ENCODE measurements at regions not wholly inside any gene's neighbourhood (a gene's known extent, or its start where the extent isn't known, plus 50 kb on each side); places are given as distances from the start of the nearest gene placed in this dataset.

DNA sequence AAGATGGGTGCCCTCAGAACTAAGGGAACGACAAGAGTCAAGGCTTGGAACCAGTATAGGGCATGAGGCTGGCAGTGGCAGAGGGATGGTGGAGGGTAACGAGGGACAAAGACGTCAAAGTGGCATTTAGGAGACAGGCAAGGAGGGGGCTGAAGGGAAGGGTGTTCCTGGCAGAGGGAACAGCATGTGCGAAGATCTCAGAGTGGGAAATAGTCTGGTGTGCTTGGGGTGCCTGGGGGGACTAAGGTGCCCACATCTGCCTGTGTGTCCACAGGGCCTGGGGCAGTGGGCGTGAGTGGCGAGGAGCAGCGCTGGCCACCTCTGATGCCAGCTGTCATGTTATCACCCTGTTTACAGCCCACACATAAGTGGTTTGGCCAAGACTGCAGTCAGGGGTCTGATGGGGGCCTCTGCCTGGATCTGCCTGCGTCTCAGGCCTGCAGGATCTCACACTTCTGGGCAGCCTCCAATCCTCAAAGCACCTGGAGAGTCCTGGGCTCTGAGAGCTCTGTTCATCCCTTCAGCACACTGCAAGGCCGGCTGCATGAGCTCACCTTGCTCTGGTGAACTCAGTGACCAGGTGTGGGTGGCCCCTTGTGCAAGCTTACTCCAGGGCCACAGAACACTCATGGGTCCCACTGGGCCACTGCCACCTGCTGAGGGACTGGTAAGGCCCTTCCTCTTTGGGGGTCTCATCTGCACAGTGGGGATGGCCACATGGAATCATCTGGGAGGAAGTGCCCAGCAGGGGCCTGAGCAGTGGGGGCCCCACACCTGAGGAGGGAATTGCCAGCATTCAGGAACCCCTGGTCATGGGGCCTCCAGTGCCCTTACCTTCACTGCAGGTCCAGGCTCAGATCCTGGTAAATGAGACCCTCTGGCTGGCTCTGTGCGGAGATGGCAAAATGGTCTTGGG lies 89.7 kb upstream of the SHISAL1 start:
- no peak for DNase-seq (ENCODE audit: low read depth)

DNA sequence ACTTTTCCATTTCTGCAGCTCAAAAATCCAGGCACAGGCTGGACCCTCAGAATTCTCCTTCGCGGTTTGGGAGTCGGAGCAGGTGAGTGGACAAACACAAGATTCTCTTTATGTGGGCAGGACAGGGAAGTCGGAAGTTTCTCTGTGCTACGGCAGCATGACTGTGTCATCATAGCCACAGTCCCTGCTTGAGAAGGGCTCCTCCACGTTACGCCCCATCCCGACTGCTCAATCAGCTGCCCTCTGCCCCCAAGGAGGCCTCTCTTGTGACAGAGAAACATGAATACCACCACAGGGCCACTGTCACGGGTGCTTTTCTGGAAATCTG lies 89.0 kb upstream of the SHISAL1 start:
- DNase-seq (ENCODE audit: low read depth): no peak

- DNase-seq (ENCODE audit: low read depth): no peak
These were observed 88.0 kb upstream of the SHISAL1 start for GRCh38 chr22:44400763-44401060.

DNA sequence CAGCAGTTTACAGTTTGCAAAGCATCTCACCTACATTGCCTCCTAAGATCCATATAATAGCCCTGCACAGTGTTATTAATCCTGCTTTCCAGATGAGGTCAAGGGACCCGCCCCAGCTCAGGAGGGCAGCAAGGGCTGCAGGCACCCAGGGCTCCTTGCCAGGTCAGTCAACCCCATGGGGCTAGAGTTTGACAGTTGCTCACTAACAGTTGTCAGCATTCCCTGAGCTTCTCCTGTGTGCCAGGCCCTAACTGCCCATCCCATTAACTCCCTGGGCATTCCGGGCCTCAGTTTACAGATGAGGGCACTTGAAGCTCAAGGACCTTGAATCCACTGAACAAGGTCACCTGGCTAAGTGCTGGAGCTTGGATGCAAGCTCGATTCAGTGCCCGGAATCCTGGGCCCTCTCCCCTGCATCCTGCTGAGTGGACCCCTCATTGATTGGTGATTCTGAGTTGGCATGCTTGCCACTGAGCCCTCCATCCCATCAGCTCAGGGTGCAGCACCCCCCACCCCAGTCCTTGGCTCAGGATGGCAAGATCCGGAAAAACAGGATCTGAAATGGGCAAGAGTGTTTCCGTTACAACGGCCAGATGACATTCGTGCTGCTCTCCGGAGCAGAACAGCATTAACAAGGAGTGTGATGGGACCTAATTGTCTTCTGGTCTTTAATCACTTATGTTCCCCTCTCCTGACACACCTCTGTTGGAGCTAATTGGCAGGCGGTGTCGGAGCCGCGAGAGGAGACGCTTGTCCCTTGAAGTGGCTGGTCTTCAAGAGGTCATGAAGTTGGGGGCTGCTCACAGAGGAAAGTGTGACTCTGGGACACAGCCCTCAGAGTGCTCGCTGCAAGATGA lies 87.4 kb upstream of the SHISAL1 start:
- no peak for DNase-seq (ENCODE audit: low read depth)

- no peak for DNase-seq (ENCODE audit: low read depth)
These were observed 86.4 kb upstream of the SHISAL1 start for GRCh38 chr22:44398856-44399837.

- DNase-seq (ENCODE audit: low read depth): no peak
These were observed 84.3 kb upstream of the SHISAL1 start for GRCh38 chr22:44396727-44397722.

- DNase-seq (ENCODE audit: low read depth): no peak
These were observed 83.4 kb upstream of the SHISAL1 start for GRCh38 chr22:44396021-44396726.

GRCh38 chr22:44395118-44396005 lies 82.6 kb upstream of the SHISAL1 start:
- no peak for DNase-seq (ENCODE audit: low read depth)

DNA sequence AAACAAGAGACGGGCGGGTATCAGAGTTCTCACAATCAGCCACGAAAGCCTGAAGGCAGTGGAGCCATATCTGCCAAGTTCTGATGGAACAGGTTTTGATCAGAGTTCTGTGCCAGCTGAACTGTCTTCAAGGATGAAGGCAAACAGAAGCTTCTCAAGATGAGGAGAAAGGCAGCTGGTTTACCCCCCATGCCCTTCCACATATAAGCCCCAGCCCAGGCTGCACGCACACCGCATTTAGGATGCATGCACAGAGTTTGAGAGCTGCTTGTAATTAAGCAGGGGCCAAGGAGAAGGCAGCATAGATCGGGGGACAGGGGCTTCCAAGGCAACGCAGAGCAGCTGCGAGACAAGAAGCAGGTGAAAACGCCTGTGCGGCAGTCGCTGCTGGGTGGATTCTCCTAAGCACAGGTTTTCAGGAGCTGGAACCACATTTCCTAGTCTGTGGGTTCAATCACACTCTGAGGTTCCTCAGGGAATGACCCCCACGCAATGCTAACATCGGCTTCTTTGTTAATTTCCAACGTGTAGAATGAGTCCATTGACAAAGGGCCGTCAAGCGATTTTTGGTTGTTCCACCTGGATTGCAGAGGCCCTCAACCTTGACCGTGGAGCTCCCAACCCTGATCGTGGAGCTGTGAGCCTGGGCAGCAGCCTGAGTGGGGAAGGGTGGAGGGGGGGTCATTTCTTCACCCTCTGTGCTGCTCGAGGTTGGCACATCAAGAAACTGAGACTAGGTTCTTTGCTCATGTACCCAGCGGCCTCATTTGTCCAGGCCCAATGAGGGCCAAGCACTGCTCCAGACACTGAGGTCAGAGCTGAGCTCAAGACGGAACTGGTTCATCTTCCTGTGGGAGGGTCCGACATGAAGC lies 81.7 kb upstream of the SHISAL1 start:
- no peak for DNase-seq (ENCODE audit: low read depth)

- DNase-seq (ENCODE audit: low read depth): no peak
These were observed 80.3 kb upstream of the SHISAL1 start for GRCh38 chr22:44393066-44393465.

GRCh38 chr22:44392446-44392921 lies 79.7 kb upstream of the SHISAL1 start:
- no peak for DNase-seq (ENCODE audit: low read depth)

DNA sequence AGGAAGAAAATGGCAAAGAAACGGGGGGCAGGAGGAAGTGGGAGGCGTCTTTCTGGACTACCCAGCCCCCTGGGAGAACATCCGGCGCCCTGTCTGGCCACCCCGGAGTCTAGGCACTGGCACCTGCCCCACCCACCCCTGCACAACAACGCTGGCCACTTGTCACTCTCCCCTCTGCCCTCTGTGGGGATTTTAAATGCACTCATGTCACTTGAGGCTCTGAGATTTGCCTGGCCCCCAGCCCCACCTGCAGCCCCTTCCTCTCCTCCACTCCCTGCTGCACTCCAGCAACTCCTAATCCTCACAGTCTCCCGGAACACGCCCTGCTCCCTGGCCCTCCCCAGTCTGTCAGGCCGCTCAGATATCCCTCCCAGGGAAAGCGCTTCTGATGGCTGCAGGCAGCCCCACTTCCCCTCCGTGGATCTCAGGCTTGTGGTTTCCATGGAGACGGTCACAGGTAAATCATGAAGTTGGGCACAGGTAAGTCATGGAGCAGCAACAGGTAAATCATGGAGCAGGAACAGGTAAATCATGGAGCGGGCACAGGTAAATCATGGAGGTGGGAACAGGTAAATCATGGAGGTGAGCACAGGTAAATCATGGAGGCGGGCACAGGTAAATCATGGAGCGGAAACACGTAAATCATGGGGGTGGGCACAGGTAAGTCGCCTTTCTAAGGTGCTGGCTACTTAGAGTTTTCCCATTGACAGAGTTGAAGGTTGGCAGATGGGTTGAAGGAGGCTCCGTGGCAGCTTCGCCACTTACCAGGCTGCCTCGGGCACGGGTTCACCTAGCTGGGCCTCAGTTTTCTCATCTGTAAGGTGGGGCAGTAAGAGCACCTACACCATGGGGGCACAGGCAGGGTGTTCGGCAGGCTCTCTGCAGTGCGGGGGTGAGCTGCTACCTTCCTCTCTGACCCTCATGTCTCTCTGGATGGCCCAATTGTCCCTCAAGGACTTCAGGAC lies 79.0 kb upstream of the SHISAL1 start:
- no peak for DNase-seq (ENCODE audit: low read depth)

DNA sequence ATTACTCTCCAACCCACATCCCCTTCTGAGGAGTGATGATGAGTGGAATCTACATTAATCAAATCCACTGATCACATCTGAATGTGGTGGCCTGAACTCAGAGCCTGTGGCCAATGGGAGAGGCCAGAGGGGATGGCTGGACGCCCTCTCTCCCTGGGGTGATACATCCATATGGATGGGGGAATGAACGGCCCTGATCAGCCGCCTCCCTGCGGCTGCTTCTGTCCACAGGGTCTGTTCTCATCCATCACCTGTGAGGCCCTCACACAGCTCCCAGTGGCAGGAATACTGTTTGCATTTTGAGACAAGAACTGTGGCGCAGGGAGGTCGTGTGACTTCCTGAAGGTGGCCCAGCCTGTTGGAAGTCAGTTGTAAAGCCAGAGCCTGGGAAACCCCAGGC lies 78.3 kb upstream of the SHISAL1 start:
- no peak for DNase-seq (ENCODE audit: low read depth)

- DNase-seq (ENCODE audit: low read depth): no peak
These were observed 77.8 kb upstream of the SHISAL1 start for GRCh38 chr22:44390613-44390970.

DNA sequence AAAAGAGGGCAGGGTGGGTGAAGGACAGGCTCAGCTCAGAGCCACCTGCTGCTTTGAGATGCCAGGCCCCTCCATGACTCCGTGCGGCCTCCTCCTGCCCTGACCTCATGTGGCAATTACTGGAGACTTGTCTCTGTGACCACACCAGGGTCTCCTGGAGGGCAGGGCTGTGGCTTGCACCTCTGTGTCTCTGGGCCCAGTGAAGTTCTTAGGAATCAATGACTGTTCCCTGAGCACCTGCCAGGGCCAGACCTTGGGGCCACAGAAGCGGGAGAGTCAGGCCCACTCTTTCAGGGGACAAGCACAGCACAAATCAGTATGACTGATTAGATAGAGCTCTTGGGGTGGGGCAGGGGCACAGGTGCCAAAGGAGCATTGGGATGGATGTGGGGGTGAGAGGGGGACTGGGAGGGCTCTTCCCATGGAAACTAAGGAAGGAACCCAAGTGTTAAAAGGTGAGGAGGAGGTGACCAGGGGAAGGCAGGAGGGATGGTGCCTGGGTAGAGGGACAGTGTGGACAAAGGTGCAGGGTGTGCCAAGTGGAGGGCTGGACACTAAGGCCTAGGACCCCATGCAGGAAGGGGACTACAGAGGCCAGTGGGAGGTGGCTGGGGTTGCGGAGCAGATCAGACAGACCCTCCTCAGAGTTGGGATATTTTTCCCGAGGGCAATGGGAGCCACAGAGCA lies 77.3 kb upstream of the SHISAL1 start:
- DNase-seq (ENCODE audit: low read depth): no peak

DNA sequence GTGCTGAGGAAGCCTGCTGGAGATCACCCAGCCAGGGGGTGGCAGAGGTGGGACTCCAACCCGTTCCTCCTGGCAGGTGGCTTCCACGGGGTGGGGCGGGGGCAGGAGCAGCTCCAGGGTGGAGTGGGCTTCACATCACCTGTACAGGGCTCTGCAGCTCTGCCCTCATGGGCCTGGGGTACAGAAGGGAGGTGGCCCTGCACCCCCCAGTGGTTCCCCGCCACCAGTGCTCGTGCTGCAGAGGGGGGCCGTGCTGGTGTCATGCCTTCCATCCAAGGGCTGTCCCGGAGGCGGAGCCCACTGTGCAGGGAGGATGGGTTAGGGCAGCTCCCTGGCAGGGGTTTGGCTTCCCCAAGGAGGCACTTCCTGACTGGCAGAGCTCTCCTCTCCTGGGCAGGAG lies 76.4 kb upstream of the SHISAL1 start:
- no peak for DNase-seq (ENCODE audit: low read depth)
